Endothelial cell (in vitro differentiated cells): ENCODE measurements at regions not wholly inside any gene's neighbourhood (a gene's known extent, or its start where the extent isn't known, plus 50 kb on each side); places are given as distances from the start of the nearest gene placed in this dataset.

ENCODE experiments used
- DNase-seq: peaks from one replicate; pipeline ENCODE4 v3.0.0; 2021; ENCODE audit warnings: low spot score
- H3K27ac Mint-ChIP-seq: one replicate; pipeline ENCODE4 v1.8.0; 2021; ENCODE audit warnings: mixed read lengths, inconsistent platforms; ENCODE audit not compliant: unreplicated experiment
- H3K27me3 Mint-ChIP-seq: one replicate; pipeline ENCODE4 v1.8.0; 2021; ENCODE audit warnings: mild to moderate bottlenecking, moderate library complexity, mixed read lengths, inconsistent platforms; ENCODE audit not compliant: unreplicated experiment
- H3K36me3 Mint-ChIP-seq: one replicate; pipeline ENCODE4 v1.8.0; 2021; ENCODE audit warnings: mild to moderate bottlenecking, low read depth, mixed read lengths, inconsistent platforms; ENCODE audit not compliant: unreplicated experiment
- H3K4me1 Mint-ChIP-seq: one replicate; pipeline ENCODE4 v1.8.0; 2021; ENCODE audit warnings: mild to moderate bottlenecking, mixed read lengths, inconsistent platforms; ENCODE audit not compliant: unreplicated experiment
- H3K4me3 Mint-ChIP-seq: one replicate; pipeline ENCODE4 v1.8.0; 2021; ENCODE audit warnings: mild to moderate bottlenecking, mixed read lengths, inconsistent platforms; ENCODE audit not compliant: unreplicated experiment
- H3K9me3 Mint-ChIP-seq: one replicate; pipeline ENCODE4 v1.8.0; 2021; ENCODE audit warnings: mixed read lengths, inconsistent platforms; ENCODE audit not compliant: unreplicated experiment
- TF ChIP-seq, protein P1 (sequence below): fragments of 200-600 bp; sonication (generic); IDR thresholded peaks from one replicate; pipeline ENCODE4 v1.5.0; 2021; ENCODE audit warnings: antibody characterized with exemption; ENCODE audit not compliant: unreplicated experiment

DNA sequence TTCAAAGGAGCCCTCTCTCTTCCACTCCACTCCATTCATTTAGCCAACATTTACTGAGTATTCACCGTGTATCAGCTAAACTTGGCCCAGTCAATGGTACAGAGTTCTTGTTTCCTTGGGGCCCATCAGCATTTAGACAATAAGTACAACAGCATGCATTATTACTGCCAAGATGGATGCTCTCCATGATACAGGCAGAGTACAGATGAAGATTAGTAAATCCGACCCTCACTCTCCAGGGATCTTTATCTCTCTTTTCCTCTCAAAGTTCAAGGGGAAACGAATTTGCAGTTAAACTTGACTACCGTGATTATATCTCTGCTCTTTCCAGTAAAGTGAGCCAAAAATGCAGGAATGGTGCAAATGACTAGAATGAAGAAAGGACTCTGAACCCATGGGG is 184.6 kb upstream of the DUSP10 start:
- H3K4me1 Mint-ChIP-seq, result no peaks in the 10 kb centered on the region
- H3K4me3 Mint-ChIP-seq, result no peak overlapping the region
- H3K36me3 Mint-ChIP-seq, result no peaks in the 10 kb centered on the region
- TF ChIP-seq, protein P1, sequence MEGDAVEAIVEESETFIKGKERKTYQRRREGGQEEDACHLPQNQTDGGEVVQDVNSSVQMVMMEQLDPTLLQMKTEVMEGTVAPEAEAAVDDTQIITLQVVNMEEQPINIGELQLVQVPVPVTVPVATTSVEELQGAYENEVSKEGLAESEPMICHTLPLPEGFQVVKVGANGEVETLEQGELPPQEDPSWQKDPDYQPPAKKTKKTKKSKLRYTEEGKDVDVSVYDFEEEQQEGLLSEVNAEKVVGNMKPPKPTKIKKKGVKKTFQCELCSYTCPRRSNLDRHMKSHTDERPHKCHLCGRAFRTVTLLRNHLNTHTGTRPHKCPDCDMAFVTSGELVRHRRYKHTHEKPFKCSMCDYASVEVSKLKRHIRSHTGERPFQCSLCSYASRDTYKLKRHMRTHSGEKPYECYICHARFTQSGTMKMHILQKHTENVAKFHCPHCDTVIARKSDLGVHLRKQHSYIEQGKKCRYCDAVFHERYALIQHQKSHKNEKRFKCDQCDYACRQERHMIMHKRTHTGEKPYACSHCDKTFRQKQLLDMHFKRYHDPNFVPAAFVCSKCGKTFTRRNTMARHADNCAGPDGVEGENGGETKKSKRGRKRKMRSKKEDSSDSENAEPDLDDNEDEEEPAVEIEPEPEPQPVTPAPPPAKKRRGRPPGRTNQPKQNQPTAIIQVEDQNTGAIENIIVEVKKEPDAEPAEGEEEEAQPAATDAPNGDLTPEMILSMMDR, result no peak
- no peak for DNase-seq
- H3K27me3 Mint-ChIP-seq, result no peaks in the 10 kb centered on the region
- no peak overlapping the region for H3K27ac Mint-ChIP-seq
- no peaks in the 10 kb centered on the region for H3K9me3 Mint-ChIP-seq

- no peak overlapping the region for H3K27ac Mint-ChIP-seq
- no peak overlapping the region for H3K4me3 Mint-ChIP-seq
- TF ChIP-seq, protein P1, result no peak
Observed at GRCh38 chr1:221925947-221926346, 184.1 kb upstream of the DUSP10 start.

DNA sequence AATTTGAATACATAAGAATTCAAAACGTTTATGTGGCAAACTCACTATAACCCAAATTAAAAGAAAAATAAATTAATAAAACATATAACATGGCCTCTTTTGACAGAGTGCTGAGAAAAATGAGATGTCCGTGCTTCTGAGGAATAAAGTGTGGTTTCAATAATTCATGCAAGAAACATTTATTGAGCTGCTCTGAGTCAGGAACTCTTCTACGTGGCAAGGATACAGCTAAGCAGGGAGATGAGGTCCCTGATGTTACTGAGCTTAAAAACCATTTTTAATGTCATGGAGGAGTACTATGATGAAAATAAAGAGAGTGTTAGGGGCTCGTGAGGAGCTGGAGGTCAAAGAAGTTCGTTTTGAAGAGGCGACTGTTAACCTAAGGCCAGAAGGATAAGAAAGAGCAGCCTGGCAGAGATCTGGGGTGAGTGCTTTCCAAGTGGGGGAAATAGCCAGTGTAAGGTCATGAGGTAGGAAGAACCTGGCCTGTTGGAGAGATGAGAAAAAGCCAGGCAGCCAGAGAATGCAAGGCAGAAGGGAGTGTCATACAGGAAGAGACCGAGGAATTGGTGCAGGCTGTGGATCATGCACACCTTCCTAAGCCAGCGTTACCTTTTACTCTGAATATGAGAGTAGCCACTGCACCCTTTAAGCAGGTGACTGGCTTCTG is 182.2 kb upstream of the DUSP10 start:
- no peaks in the 10 kb centered on the region for H3K9me3 Mint-ChIP-seq
- no peak overlapping the region for H3K4me3 Mint-ChIP-seq
- no peaks in the 10 kb centered on the region for H3K36me3 Mint-ChIP-seq
- H3K27ac Mint-ChIP-seq, result no peak overlapping the region
- TF ChIP-seq, protein P1, result no peak
- no peaks in the 10 kb centered on the region for H3K27me3 Mint-ChIP-seq
- DNase-seq, result no peak
- no peaks in the 10 kb centered on the region for H3K4me1 Mint-ChIP-seq

More at GRCh38 chr1:221925947-221926346, 184.1 kb upstream of the DUSP10 start:
- H3K27me3 Mint-ChIP-seq, result no peaks in the 10 kb centered on the region
- no peaks in the 10 kb centered on the region for H3K4me1 Mint-ChIP-seq
- H3K9me3 Mint-ChIP-seq, result no peaks in the 10 kb centered on the region
- no peaks in the 10 kb centered on the region for H3K36me3 Mint-ChIP-seq
- DNase-seq, result no peak

DNA sequence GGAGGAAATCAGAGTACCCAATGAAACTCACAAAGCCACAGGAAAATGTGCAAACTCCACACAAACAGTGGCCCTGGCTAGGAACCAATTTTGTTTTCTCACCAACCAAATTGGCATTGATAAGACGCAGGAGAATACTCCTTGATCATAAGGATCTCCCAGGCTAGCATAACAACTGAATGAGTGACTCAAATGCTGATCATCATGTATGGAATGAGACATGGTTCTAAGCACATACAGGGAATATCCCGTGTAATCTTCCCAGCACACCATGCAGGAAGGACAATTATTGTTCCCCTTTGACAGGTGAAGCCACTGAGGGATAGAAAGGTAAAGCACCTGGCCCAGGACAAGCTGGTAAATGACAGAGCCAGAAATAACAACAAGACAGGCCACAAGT is 180.0 kb upstream of the DUSP10 start:
- DNase-seq, result no peak
- no peaks in the 10 kb centered on the region for H3K27me3 Mint-ChIP-seq
- no peaks in the 10 kb centered on the region for H3K36me3 Mint-ChIP-seq
- TF ChIP-seq, protein P1, result no peak
- no peaks in the 10 kb centered on the region for H3K9me3 Mint-ChIP-seq
- H3K27ac Mint-ChIP-seq, result no peak overlapping the region
- no peak overlapping the region for H3K4me3 Mint-ChIP-seq
- H3K4me1 Mint-ChIP-seq, result no peaks in the 10 kb centered on the region

GRCh38 chr1:221919743-221920142 is 177.9 kb upstream of the DUSP10 start:
- H3K4me3 Mint-ChIP-seq, result no peak overlapping the region
- TF ChIP-seq, protein P1, result no peak
- no peaks in the 10 kb centered on the region for H3K9me3 Mint-ChIP-seq
- no peaks in the 10 kb centered on the region for H3K27me3 Mint-ChIP-seq
- no peak for DNase-seq
- no peak overlapping the region for H3K27ac Mint-ChIP-seq
- H3K36me3 Mint-ChIP-seq, result no peaks in the 10 kb centered on the region
- no peaks in the 10 kb centered on the region for H3K4me1 Mint-ChIP-seq
